22Rv1 (cell line): ENCODE measurements at regions not wholly inside any gene's neighbourhood (a gene's known extent, or its start where the extent isn't known, plus 50 kb on each side); places are given as distances from the start of the nearest gene placed in this dataset.

ENCODE experiments used
- ZFX ChIP-seq: fragments of 450-650 bp; IDR thresholded peaks from 2 replicates; pipeline ENCODE4 v1.6.1; 2017; ENCODE audit warnings: antibody characterized with exemption, borderline replicate concordance
- TF ChIP-seq, protein P1 (sequence below): fragments of 450-650 bp; IDR thresholded peaks from 2 replicates; pipeline ENCODE4 v1.5.1; 2017; ENCODE audit warnings: mild to moderate bottlenecking

- TF ChIP-seq, protein P1, sequence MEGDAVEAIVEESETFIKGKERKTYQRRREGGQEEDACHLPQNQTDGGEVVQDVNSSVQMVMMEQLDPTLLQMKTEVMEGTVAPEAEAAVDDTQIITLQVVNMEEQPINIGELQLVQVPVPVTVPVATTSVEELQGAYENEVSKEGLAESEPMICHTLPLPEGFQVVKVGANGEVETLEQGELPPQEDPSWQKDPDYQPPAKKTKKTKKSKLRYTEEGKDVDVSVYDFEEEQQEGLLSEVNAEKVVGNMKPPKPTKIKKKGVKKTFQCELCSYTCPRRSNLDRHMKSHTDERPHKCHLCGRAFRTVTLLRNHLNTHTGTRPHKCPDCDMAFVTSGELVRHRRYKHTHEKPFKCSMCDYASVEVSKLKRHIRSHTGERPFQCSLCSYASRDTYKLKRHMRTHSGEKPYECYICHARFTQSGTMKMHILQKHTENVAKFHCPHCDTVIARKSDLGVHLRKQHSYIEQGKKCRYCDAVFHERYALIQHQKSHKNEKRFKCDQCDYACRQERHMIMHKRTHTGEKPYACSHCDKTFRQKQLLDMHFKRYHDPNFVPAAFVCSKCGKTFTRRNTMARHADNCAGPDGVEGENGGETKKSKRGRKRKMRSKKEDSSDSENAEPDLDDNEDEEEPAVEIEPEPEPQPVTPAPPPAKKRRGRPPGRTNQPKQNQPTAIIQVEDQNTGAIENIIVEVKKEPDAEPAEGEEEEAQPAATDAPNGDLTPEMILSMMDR: no peak
- TF ChIP-seq ZFX: no peak
Measured at GRCh38 chr1:70503358-70503757, 92.3 kb downstream of the CTH start.
